GM12878 (cell line): ENCODE measurements at regions not wholly inside any gene's neighbourhood (a gene's known extent, or its start where the extent isn't known, plus 50 kb on each side); places are given as distances from the start of the nearest gene placed in this dataset.

ENCODE experiments used
- ATAC-seq: fragments of 200-7000 bp; cut with Tn5 transposase; 3 replicates; pipeline ENCODE4 v1.9.1; 2020; ENCODE audit warnings: mild to moderate bottlenecking, moderate library complexity
- BruUV-seq: library from RNA; stranded (reverse); fragments of 400-500 nt; replicated peaks from 2 replicates; lab custom pipeline; 2021; lab: Mats Ljungman, UMichigan
- CTCF ChIA-PET: fragments of 300-600 bp; sonication (Branson Sonifier 250); formaldehyde crosslinking; extraction: SDS; loops from one replicate; lab custom pipeline; 2021; ENCODE audit warnings: inconsistent platforms; lab: Yijun Ruan, JAX
- POLR2A ChIA-PET: fragments of 350-600 bp; formaldehyde crosslinking; extraction: SDS; loops from one replicate; lab custom pipeline; 2021; ENCODE audit warnings: inconsistent platforms; lab: Charles Lee
- RAD21 ChIA-PET: fragments of 300-600 bp; sonication (Branson Sonifier 250); formaldehyde crosslinking; loops from one replicate; lab custom pipeline; 2023; ENCODE audit warnings: antibody characterized with exemption; ENCODE audit not compliant: unreplicated experiment; lab: Charles Lee
- SMC1A ChIA-PET: fragments of 300-600 bp; sonication (Branson Sonifier 250); formaldehyde crosslinking; loops from one replicate; lab custom pipeline; 2023; ENCODE audit not compliant: unreplicated experiment, uncharacterized antibody; lab: Charles Lee
- DNase-seq: peaks from one replicate; pipeline ENCODE4 v3.0.0-alpha.2; 2011; ENCODE audit warnings: low read depth, low spot score
- FAIRE-seq: peaks from 3 replicates; lab custom pipeline; 2011; peaks lifted over from hg19 to GRCh38; lab: Jason Lieb, UNC
- H2AFZ ChIP-seq: 2 replicates; pipeline ENCODE4 v1.6.0; 2011; ENCODE audit warnings: low read depth, low read length, control low read depth; ENCODE audit not compliant: control insufficient read depth
- H3K27ac ChIP-seq: 2 replicates; pipeline ENCODE4 v1.5.1; 2011; ENCODE audit warnings: control low read depth; ENCODE audit not compliant: control insufficient read depth, insufficient read depth
- H3K27me3 ChIP-seq, 2 experiments: replicated peaks in 1 of 2; 2 replicates each; pipeline versions ENCODE4 v1.6.0 to v1.6.1; 2011; ENCODE audit warnings: low read length in 1 of 2; ENCODE audit not compliant: control insufficient read depth in 2 of 2, insufficient read depth in 2 of 2
- H3K36me3 ChIP-seq, 2 experiments: 2 replicates each; pipeline ENCODE4 v1.5.1; 2011; ENCODE audit warnings: low read length in 1 of 2; ENCODE audit not compliant: control insufficient read depth in 2 of 2, insufficient read depth in 2 of 2
- H3K4me1 ChIP-seq: 2 replicates; pipeline ENCODE4 v1.6.1; 2011; ENCODE audit warnings: mild to moderate bottlenecking, low read length, moderate library complexity, mixed read lengths; ENCODE audit not compliant: control insufficient read depth, insufficient read depth
- H3K4me2 ChIP-seq: 2 replicates; pipeline ENCODE4 v1.6.0; 2011; ENCODE audit warnings: control low read depth; ENCODE audit not compliant: control insufficient read depth, insufficient read depth
- H3K4me3 ChIP-seq: fragments of 200-600 bp; sonication (generic); 2 replicates; pipeline ENCODE4 v1.5.1; 2016
- H3K79me2 ChIP-seq: 2 replicates; pipeline ENCODE4 v1.6.0; 2011; ENCODE audit warnings: low read length; ENCODE audit not compliant: control insufficient read depth, insufficient read depth
- H3K9ac ChIP-seq: 2 replicates; pipeline ENCODE4 v1.8.0; 2011; ENCODE audit warnings: low read length, control low read depth, mixed read lengths; ENCODE audit not compliant: control insufficient read depth, insufficient read depth
- H3K9me3 ChIP-seq: replicated peaks from 3 replicates; pipeline ENCODE4 v1.5.1; 2011; ENCODE audit warnings: mild to moderate bottlenecking, low read length; ENCODE audit not compliant: control insufficient read depth, insufficient read depth
- H4K20me1 ChIP-seq: 2 replicates; pipeline ENCODE4 v1.6.0; 2011; ENCODE audit not compliant: control insufficient read depth, insufficient read depth
- MYB ChIP-seq: fragments of 150-350 bp; IDR thresholded peaks from 2 replicates; pipeline ENCODE4 v1.6.1; 2014; ENCODE audit warnings: mild to moderate bottlenecking, low read depth, low read length, borderline replicate concordance
- ZNF274 ChIP-seq: IDR thresholded peaks from one replicate; pipeline ENCODE4 v1.8.0; 2011; ENCODE audit not compliant: insufficient read length, insufficient read depth
- ZNF687 ChIP-seq: fragments of 450-650 bp; IDR thresholded peaks from 2 replicates; pipeline ENCODE4 v1.6.1; 2017; ENCODE audit warnings: mild to moderate bottlenecking, moderate library complexity
- WGBS: methylation state at CpG from one replicate; pipeline ENCODE4 v1.1.6; 2016; ENCODE audit warnings: low lambda C conversion rate; ENCODE audit not compliant: insufficient replicate concordance, insufficient coverage; ENCODE audit errors: missing lambda C conversion rate; 5-methylcytosine and 5-hydroxymethylcytosine counted together
- in situ Hi-C: fragments of 300-500 bp; cut with MboI; formaldehyde crosslinking; loops from 9 replicates; pipeline ENCODE4 v1.14.3; 2018; ENCODE audit warnings: mixed read lengths
- intact Hi-C: fragments of 100-400 bp; cut with micrococcal nuclease; formaldehyde crosslinking; loops from one replicate; pipeline ENCODE4 v1.14.2; 2022; ENCODE audit not compliant: unreplicated experiment

DNA sequence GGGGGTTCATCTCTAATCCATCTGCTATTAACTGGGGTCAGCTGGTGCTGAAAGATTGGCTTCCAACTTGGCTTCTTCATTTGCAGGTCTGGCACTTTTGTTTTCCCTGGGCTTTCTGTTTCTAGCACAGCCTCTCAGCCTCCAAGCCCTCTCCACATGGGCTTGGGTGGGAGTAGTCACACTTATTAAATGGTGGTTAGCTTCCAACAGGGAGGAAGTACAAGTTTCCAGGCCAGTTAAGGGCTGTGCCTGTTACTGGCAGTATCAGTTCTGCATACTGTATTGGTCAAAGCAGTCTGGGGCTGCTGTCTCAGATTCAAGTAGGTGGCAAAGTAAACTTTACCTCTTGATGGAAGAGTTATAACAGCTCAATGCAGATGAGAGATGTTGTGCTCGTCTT lies 627.1 kb upstream of the CCDC54 start (continued):
- TF ChIP-seq ZNF687: no peak

DNA sequence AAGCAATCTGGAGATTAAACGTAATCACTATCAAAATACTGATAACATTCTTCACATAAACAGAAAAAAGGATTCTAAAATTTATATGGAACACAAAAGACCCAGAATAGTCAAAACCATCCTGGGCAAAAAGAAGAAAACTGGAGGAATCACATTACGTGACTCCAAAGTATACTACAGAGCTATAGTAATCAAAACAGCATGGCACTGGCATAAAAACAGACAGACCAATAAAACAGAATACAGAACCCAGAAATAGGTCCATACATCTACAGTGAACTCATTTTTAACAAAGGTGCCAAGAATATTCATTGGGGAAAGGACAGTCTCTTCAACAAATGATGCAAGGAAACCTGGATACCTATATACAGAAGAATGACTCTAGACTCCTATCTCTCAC lies 621.9 kb upstream of the CCDC54 start:
- Histone ChIP-seq H3K27me3 (no peaks in the 10 kb centered on the region), H3K4me2 (no peak overlapping the region), H3K4me1 (no peaks in the 10 kb centered on the region), H3K4me3 (no peak overlapping the region), H4K20me1 (no peaks in the 10 kb centered on the region), H3K9ac (no peak overlapping the region), H3K9me3 (no peaks in the 10 kb centered on the region), H2AFZ (no peak overlapping the region), H3K27ac (no peak overlapping the region), H3K36me3 (no peaks in the 10 kb centered on the region)
- ChIA-PET POLR2A (no interaction called here), CTCF (no interaction called here), SMC1A (no interaction called here), RAD21 (no interaction called here)
- ATAC-seq (no peak), FAIRE-seq (no peak), DNase-seq (no peak)
- no TSS peak for BruUV-seq
- WGBS: 0% methylated on average over 2 of the region's 2 CpGs
- intact Hi-C loops: no loop called here
- in situ Hi-C loops: no loop called here
- TF ChIP-seq ZNF274 (no peak), MYB (no peak)
- TF ChIP-seq, all 136 proteins: peak for 0
- H3K79me2 ChIP-seq: no peaks in the 10 kb centered on the region
